Astrocyte (in vitro differentiated cells and primary cell): ENCODE measurements at regions not wholly inside any gene's neighbourhood (a gene's known extent, or its start where the extent isn't known, plus 50 kb on each side); places are given as distances from the start of the nearest gene placed in this dataset.

Experiments used
- DNase-seq: peaks from one replicate; pipeline ENCODE4 v3.0.0-alpha.2; 2010; ENCODE audit warnings: low read depth
- FAIRE-seq: peaks from 2 replicates; lab custom pipeline; 2011; peaks lifted over from hg19 to GRCh38; lab: Jason Lieb, UNC
- H2AFZ ChIP-seq: 2 replicates; pipeline ENCODE4 v1.6.0; 2012; ENCODE audit warnings: low read depth, low read length, inconsistent platforms
- H3K27ac ChIP-seq: 2 replicates; pipeline ENCODE4 v1.5.1; 2011; ENCODE audit warnings: low read depth, low read length, inconsistent platforms
- H3K27me3 ChIP-seq: 2 replicates; pipeline ENCODE4 v1.6.0; 2011; ENCODE audit warnings: low read length, inconsistent platforms; ENCODE audit not compliant: insufficient read depth
- H3K36me3 ChIP-seq: 2 replicates; pipeline ENCODE4 v1.5.1; 2011; ENCODE audit warnings: low read length, inconsistent platforms; ENCODE audit not compliant: insufficient read depth
- H3K4me1 ChIP-seq: 2 replicates; pipeline ENCODE4 v1.5.1; 2011; ENCODE audit warnings: low read length, inconsistent platforms; ENCODE audit not compliant: insufficient read depth
- H3K4me2 ChIP-seq: 2 replicates; pipeline ENCODE4 v1.6.0; 2012; ENCODE audit warnings: low read length, inconsistent platforms
- H3K4me3 ChIP-seq: 2 replicates; pipeline ENCODE4 v1.5.1; 2011; ENCODE audit warnings: low read depth, mild to moderate bottlenecking, low read length, inconsistent platforms; ENCODE audit not compliant: insufficient read depth
- H3K79me2 ChIP-seq: 2 replicates; pipeline ENCODE4 v1.6.0; 2012; ENCODE audit warnings: mild to moderate bottlenecking, low read length, inconsistent platforms; ENCODE audit not compliant: insufficient read depth
- H3K9ac ChIP-seq: 2 replicates; pipeline ENCODE4 v1.6.0; 2012; ENCODE audit warnings: mild to moderate bottlenecking, low read length, inconsistent platforms
- H3K9me3 ChIP-seq: 2 replicates; pipeline ENCODE4 v1.5.1; 2012; ENCODE audit warnings: low read depth, mild to moderate bottlenecking, low read length, inconsistent platforms; ENCODE audit not compliant: insufficient read depth
- H4K20me1 ChIP-seq: 2 replicates; pipeline ENCODE4 v1.6.0; 2012; ENCODE audit warnings: low read length, inconsistent platforms; ENCODE audit not compliant: insufficient read depth
- H3K27ac Mint-ChIP-seq: one replicate; pipeline ENCODE4 v1.8.0; 2021; ENCODE audit warnings: mild to moderate bottlenecking, mixed read lengths; ENCODE audit not compliant: unreplicated experiment
- H3K27me3 Mint-ChIP-seq: one replicate; pipeline ENCODE4 v1.8.0; 2021; ENCODE audit warnings: low read depth, mixed read lengths; ENCODE audit not compliant: unreplicated experiment
- H3K36me3 Mint-ChIP-seq: one replicate; pipeline ENCODE4 v1.8.0; 2021; ENCODE audit warnings: low read depth, mixed read lengths; ENCODE audit not compliant: unreplicated experiment
- H3K4me1 Mint-ChIP-seq: one replicate; pipeline ENCODE4 v1.8.0; 2021; ENCODE audit warnings: low read depth, mixed read lengths; ENCODE audit not compliant: unreplicated experiment
- H3K4me3 Mint-ChIP-seq: one replicate; pipeline ENCODE4 v1.8.0; 2021; ENCODE audit warnings: mild to moderate bottlenecking, moderate library complexity, mixed read lengths; ENCODE audit not compliant: unreplicated experiment
- H3K9me3 Mint-ChIP-seq: one replicate; pipeline ENCODE4 v1.8.0; 2021; ENCODE audit warnings: mild to moderate bottlenecking, mixed read lengths; ENCODE audit not compliant: unreplicated experiment
- EZH2 ChIP-seq: IDR thresholded peaks from 2 replicates; pipeline ENCODE4 v1.6.1; 2012; ENCODE audit warnings: mild to moderate bottlenecking, low read length, inconsistent platforms; ENCODE audit not compliant: insufficient read depth
- TF ChIP-seq, protein P1 (sequence below): IDR thresholded peaks from 2 replicates; pipeline ENCODE4 v1.5.1; 2011; ENCODE audit warnings: low read depth, mild to moderate bottlenecking, inconsistent platforms, low read length, moderate library complexity; ENCODE audit not compliant: insufficient read depth

DNA sequence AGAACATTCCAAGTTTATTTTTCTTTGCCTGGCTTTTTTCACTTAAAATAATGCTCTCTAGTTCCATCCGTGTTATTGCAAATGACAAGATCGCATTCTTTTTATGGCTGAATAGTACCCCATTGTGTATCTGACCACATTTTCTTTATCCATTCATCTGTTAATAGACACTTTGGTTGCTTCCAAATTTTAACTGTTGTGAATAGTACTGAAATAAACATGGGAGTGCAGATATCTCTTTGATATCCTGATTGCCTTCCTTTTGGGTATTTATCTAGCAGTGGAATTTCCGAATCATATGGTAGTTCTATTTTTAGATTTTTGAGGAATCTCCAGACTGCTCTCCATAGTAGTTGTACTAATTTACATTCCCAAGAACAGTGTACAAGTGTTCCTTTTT, 230.5 kb downstream of the FIGN start:
- Histone ChIP-seq H3K36me3 (no peaks in the 10 kb centered on the region), H3K4me3 (no peak overlapping the region), H3K9me3 (no peaks in the 10 kb centered on the region), H3K27me3 (no peaks in the 10 kb centered on the region), H3K79me2 (no peaks in the 10 kb centered on the region), H4K20me1 (no peaks in the 10 kb centered on the region), H3K4me2 (no peak overlapping the region), H2AFZ (no peak overlapping the region), H3K4me1 (no peaks in the 10 kb centered on the region), H3K27ac (no peak overlapping the region), H3K9ac (no peak overlapping the region)
- Mint-ChIP-seq H3K4me3 (no peak overlapping the region), H3K36me3 (no peaks in the 10 kb centered on the region), H3K27ac (no peak overlapping the region), H3K4me1 (peaks cover 6% of the 10 kb centered on the region), H3K9me3 (peaks cover under 1% of the 10 kb centered on the region), H3K27me3 (no peaks in the 10 kb centered on the region)
- FAIRE-seq (no peak), DNase-seq (peak; percentile 14)
- TF ChIP-seq, protein P1, sequence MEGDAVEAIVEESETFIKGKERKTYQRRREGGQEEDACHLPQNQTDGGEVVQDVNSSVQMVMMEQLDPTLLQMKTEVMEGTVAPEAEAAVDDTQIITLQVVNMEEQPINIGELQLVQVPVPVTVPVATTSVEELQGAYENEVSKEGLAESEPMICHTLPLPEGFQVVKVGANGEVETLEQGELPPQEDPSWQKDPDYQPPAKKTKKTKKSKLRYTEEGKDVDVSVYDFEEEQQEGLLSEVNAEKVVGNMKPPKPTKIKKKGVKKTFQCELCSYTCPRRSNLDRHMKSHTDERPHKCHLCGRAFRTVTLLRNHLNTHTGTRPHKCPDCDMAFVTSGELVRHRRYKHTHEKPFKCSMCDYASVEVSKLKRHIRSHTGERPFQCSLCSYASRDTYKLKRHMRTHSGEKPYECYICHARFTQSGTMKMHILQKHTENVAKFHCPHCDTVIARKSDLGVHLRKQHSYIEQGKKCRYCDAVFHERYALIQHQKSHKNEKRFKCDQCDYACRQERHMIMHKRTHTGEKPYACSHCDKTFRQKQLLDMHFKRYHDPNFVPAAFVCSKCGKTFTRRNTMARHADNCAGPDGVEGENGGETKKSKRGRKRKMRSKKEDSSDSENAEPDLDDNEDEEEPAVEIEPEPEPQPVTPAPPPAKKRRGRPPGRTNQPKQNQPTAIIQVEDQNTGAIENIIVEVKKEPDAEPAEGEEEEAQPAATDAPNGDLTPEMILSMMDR = no peak
- no peak for TF ChIP-seq EZH2

DNA sequence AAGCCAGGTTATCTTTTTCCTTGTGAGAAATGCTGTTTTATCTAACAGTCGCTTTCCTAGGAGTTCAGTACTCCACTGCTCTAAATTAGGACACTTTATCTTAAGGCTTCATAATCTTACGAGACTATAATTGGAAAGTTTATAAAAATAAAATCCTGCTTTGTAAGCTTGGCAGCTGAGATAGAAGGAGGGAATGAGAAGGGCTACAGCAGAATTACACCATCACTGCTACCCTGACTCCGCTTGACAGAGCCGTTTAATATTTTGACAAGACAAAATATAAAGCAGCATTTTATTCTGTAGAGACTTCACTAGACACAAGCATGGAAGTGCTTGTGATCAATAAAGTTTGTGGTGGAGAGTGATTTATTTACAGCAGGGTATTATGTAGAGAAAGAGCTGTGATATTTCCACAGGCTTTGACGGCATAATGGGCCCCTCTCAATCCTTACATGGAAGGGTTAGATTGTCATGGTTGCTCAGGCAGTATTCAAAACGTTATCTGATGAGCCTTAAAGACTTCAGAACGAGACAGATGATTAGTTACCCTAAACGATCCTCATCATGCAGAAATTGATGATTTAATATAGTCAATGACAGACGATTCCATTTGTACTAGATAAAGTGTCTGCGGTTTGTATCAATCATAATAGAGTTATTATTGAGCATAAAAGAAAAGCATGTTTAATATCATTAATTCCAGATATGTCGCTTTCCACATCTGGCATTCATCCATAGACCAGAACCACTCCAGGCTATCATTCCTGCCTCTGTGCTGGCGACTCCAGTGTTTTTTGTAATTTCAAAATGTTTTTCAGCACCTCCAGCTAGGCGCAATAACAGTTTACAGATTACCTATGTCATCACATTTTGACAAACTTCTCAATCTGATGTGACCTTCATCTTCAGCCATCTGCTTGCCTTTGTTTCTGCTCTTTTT, 242.2 kb downstream of the FIGN start:
- no peak for FAIRE-seq
- Mint-ChIP-seq H3K36me3 (peaks cover 3% of the 10 kb centered on the region), H3K4me1 (no peaks in the 10 kb centered on the region), H3K27me3 (no peaks in the 10 kb centered on the region), H3K27ac (no peak overlapping the region), H3K4me3 (no peak overlapping the region), H3K9me3 (peaks cover 7% of the 10 kb centered on the region)
- no peaks in the 10 kb centered on the region for H4K20me1 ChIP-seq
- H2AFZ ChIP-seq = no peak overlapping the region
- TF ChIP-seq EZH2 = no peak
- TF ChIP-seq, protein P1 = no peak
- no peak overlapping the region for H3K4me2 ChIP-seq
- no peaks in the 10 kb centered on the region for H3K9me3 ChIP-seq
- no peaks in the 10 kb centered on the region for H3K36me3 ChIP-seq
- H3K79me2 ChIP-seq = no peaks in the 10 kb centered on the region
- no peak for DNase-seq
- H3K4me1 ChIP-seq = no peaks in the 10 kb centered on the region
- H3K27me3 ChIP-seq = no peaks in the 10 kb centered on the region
- no peak overlapping the region for H3K4me3 ChIP-seq
- H3K9ac ChIP-seq = no peak overlapping the region
- no peak overlapping the region for H3K27ac ChIP-seq

DNA sequence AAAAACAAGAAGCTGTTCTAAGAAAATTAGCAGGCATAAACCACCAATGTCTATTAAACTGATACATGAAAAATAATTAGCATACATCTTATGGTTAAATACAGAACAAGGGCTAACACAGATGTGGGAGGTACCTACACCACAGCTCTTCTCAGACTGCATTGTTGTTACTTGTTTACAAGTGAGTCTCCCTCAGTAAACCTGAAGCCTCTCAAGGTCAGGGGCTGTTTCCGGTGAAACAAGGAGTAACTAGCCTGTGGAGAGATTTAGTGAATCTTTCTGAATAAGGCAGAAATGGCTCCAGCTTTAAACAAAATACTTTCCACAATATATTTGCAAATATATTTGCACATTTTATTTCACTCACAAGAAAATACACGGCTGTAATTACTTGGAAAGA, 244.0 kb downstream of the FIGN start:
- no peaks in the 10 kb centered on the region for H3K4me1 Mint-ChIP-seq
- H3K36me3 ChIP-seq = no peaks in the 10 kb centered on the region
- FAIRE-seq = no peak

More for the DNA sequence above, 244.0 kb downstream of the FIGN start:
- Mint-ChIP-seq H3K36me3 (no peaks in the 10 kb centered on the region), H3K27me3 (no peaks in the 10 kb centered on the region), H3K27ac (no peak overlapping the region), H3K9me3 (no peaks in the 10 kb centered on the region), H3K4me3 (no peak overlapping the region)
- Histone ChIP-seq H3K4me1 (no peaks in the 10 kb centered on the region), H3K79me2 (no peaks in the 10 kb centered on the region), H3K27me3 (no peaks in the 10 kb centered on the region), H4K20me1 (no peaks in the 10 kb centered on the region), H2AFZ (no peak overlapping the region), H3K9me3 (no peaks in the 10 kb centered on the region), H3K9ac (no peak overlapping the region), H3K27ac (no peak overlapping the region), H3K4me3 (no peak overlapping the region), H3K4me2 (no peak overlapping the region)
- no peak for DNase-seq
- TF ChIP-seq EZH2 = no peak
- TF ChIP-seq, protein P1 = no peak
